GM23248 (cell line): ENCODE measurements at regions not wholly inside any gene's neighbourhood (a gene's known extent, or its start where the extent isn't known, plus 50 kb on each side); places are given as distances from the start of the nearest gene placed in this dataset.
"Not testable (repeated sequence)": the region's sequence is repeated elsewhere in the genome, so short reads cannot be mapped to it uniquely, and the experiment has no call there.

Experiments used
- DNase-seq: peaks from one replicate; pipeline ENCODE4 v3.0.0-alpha.2; 2015
- H2AFZ ChIP-seq: fragments of 200-600 bp; sonication (generic); 2 replicates; pipeline ENCODE4 v1.6.1; 2016; ENCODE audit warnings: antibody characterized with exemption
- H3F3A ChIP-seq: fragments of 200-600 bp; sonication (generic); 2 replicates; pipeline ENCODE4 v1.6.1; 2016; ENCODE audit warnings: mild to moderate bottlenecking, antibody characterized with exemption, mixed run types; ENCODE audit not compliant: insufficient read depth
- H3K27ac ChIP-seq: fragments of 200-600 bp; sonication (generic); 2 replicates; pipeline ENCODE4 v1.5.1; 2016; ENCODE audit warnings: mild to moderate bottlenecking
- H3K27me3 ChIP-seq: fragments of 200-600 bp; sonication (generic); replicated peaks from 2 replicates; pipeline ENCODE4 v1.6.1; 2016; ENCODE audit warnings: mild to moderate bottlenecking; ENCODE audit not compliant: insufficient read depth
- H3K36me3 ChIP-seq: fragments of 200-600 bp; sonication (generic); 2 replicates; pipeline ENCODE4 v1.6.1; 2016; ENCODE audit warnings: low read depth, mild to moderate bottlenecking
- H3K4me1 ChIP-seq: fragments of 200-600 bp; sonication (generic); 2 replicates; pipeline ENCODE4 v1.6.1; 2016; ENCODE audit warnings: mild to moderate bottlenecking; ENCODE audit not compliant: insufficient read depth
- H3K4me2 ChIP-seq: fragments of 200-600 bp; sonication (generic); one replicate; pipeline ENCODE4 v1.6.1; 2016; ENCODE audit warnings: mild to moderate bottlenecking; ENCODE audit not compliant: unreplicated experiment
- H3K4me3 ChIP-seq: fragments of 200-600 bp; sonication (generic); 2 replicates; pipeline ENCODE4 v1.5.1; 2016; ENCODE audit warnings: mild to moderate bottlenecking
- H3K79me2 ChIP-seq: fragments of 200-600 bp; sonication (generic); 2 replicates; pipeline ENCODE4 v1.6.1; 2016; ENCODE audit warnings: mild to moderate bottlenecking; ENCODE audit not compliant: insufficient read depth
- H3K9ac ChIP-seq: fragments of 200-600 bp; sonication (generic); 2 replicates; pipeline ENCODE4 v1.6.1; 2016; ENCODE audit warnings: mild to moderate bottlenecking
- H3K9me2 ChIP-seq: fragments of 200-600 bp; sonication (generic); 2 replicates; pipeline ENCODE4 v1.6.1; 2016; ENCODE audit warnings: mixed run types, mild to moderate bottlenecking, moderate library complexity; ENCODE audit not compliant: insufficient read depth
- H3K9me3 ChIP-seq: fragments of 200-600 bp; sonication (generic); one replicate; pipeline ENCODE4 v1.6.1; 2017; ENCODE audit warnings: low read depth
- H4K20me1 ChIP-seq: fragments of 200-600 bp; sonication (generic); 2 replicates; pipeline ENCODE4 v1.6.0; 2016; ENCODE audit not compliant: insufficient read depth
- EZH2 ChIP-seq: fragments of 200-600 bp; sonication (generic); IDR thresholded peaks from 2 replicates; pipeline ENCODE4 v1.6.1; 2018; ENCODE audit warnings: antibody characterized with exemption, mild to moderate bottlenecking; ENCODE audit not compliant: insufficient read depth, poor library complexity, severe bottlenecking
- EZH2phosphoT487 ChIP-seq: fragments of 200-600 bp; sonication (generic); IDR thresholded peaks from 2 replicates; pipeline ENCODE4 v1.6.1; 2018; ENCODE audit warnings: antibody characterized with exemption, moderate library complexity, mild to moderate bottlenecking, low read depth; ENCODE audit not compliant: insufficient read depth
- WGBS, 2 experiments: methylation state at CpG; one replicate each; pipeline ENCODE4 v1.1.6; 2015 to 2017; ENCODE audit warnings: low lambda C conversion rate in 2 of 2, low coverage in 1 of 2; ENCODE audit errors: missing lambda C conversion rate in 2 of 2; 5-methylcytosine and 5-hydroxymethylcytosine counted together
- in situ Hi-C: fragments of 300-500 bp; cut with MboI; formaldehyde crosslinking; loops from 2 replicates; pipeline ENCODE4 v1.15.0; 2020

DNA sequence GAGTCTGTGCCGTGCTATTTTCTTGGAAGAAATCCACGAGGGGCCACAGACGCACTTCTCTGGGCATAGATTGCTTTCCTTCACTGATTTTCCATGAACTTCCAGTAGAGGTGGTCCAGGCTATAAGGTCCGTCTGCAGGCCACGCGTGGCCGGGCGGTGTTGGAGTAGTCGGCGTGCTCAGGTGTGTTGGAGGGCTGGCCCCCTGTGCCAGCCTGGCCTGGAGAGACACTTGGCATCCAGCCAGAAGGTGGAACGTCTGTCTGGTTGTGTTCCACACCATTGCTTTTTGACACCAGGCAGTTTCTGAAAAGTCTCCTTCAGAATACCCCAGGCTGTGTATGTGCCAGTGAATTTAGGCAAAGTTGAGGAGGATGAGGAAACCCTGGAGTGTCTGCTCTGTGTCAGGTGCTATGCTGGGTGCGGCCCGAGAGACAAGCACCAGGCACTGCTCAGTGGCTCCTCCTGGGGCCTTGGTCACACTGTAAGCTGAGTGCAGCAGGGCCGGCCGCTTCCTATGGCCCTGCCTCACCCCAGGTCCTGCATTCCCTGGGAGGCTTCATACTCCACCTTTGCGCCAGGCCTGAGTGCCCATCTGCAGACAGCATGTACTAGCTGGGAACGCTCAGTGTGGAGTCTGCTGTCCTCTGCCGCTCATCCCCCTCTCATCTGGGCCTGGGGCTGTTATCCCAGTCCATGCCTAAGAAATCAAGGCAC is 52.1 kb upstream of the TAMM41 start:
- no peaks in the 10 kb centered on the region; the same call in 1 of the 2 replicates for H3K9me2 ChIP-seq
- no peak overlapping the region for H2AFZ ChIP-seq
- in situ Hi-C loops = no loop called here
- H3K27me3 ChIP-seq = 0 out of 2 replicates have a peak, but pooled peaks cover 3% of the 10 kb centered on the region
- WGBS, 2 experiments = 55 to 64% methylated on average over 18 of the region's 18 CpGs
- no peak overlapping the region for H3K4me2 ChIP-seq
- H3K9me3 ChIP-seq = no peaks in the 10 kb centered on the region
- H3K4me3 ChIP-seq = no peak overlapping the region
- H3K36me3 ChIP-seq = no peaks in the 10 kb centered on the region
- H3K9ac ChIP-seq = no peak overlapping the region
- TF ChIP-seq EZH2 (no peak), EZH2phosphoT487 (no peak)
- no peaks in the 10 kb centered on the region for H3K79me2 ChIP-seq
- no peak overlapping the region for H3K27ac ChIP-seq
- DNase-seq = no peak
- no peaks in the 10 kb centered on the region for H4K20me1 ChIP-seq
- H3K4me1 ChIP-seq = no peaks in the 10 kb centered on the region
- no peaks in the 10 kb centered on the region for H3F3A ChIP-seq

DNA sequence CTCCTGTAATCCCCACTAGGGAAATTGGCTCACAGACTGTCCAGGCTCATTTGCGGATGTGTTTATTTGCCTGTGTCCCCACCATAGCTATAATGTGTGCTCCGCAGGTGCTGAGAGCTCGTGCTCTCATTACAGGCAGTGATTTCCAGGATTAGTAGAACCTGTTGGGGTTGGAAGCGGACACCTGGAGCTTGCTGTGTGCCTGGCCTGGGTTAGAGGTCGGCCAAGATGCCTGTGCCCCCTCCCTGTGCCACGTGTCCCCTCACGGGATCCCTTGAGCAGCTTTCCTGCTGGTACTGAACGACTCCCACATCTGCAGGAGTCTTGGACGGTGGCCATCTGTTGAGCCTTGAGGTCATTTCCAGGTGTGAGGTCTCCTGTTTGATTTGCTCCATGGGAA is 52.7 kb upstream of the TAMM41 start:
- in situ Hi-C loops, H3K4me3 ChIP-seq, H2AFZ ChIP-seq, H3K27me3 ChIP-seq, H3K79me2 ChIP-seq, H3K9me2 ChIP-seq, H3K4me2 ChIP-seq, H3F3A ChIP-seq, H3K36me3 ChIP-seq, H4K20me1 ChIP-seq, DNase-seq, H3K9me3 ChIP-seq, H3K4me1 ChIP-seq, H3K27ac ChIP-seq, H3K9ac ChIP-seq: not testable (repeated sequence)
- 25 to 31% methylated on average over 9 of the region's 9 CpGs for WGBS, 2 experiments

DNA sequence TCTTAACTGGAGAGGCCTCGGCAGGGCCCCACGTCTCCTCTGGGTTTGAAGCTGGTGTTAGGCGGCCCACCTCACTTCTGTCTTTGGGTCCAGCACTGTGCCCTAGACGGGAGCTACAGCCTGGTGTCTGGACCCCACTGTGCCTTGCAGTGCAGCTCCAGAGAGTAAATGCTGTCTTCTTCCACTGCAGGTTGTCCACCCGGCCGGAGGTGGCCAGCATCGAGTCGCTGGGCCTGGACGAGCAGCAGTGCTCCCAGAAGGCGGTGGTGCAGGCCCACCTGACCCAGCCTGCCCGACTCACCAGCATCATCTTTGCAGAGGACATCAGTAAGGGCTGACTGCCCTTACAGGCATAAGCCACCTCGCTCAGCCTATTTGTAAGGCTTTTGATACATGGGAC is 53.1 kb upstream of the TAMM41 start:
- Histone ChIP-seq H3K9me2 (no peaks in the 10 kb centered on the region), H3K27ac (no peak overlapping the region), H3F3A (no peaks in the 10 kb centered on the region), H3K4me3 (no peak overlapping the region), H3K9ac (no peak overlapping the region), H3K27me3 (0 out of 2 replicates have a peak, but pooled peaks cover 3% of the 10 kb centered on the region), H3K36me3 (no peaks in the 10 kb centered on the region), H3K4me2 (no peak overlapping the region), H3K9me3 (no peaks in the 10 kb centered on the region), H2AFZ (no peak overlapping the region), H4K20me1 (no peaks in the 10 kb centered on the region), H3K4me1 (no peaks in the 10 kb centered on the region), H3K79me2 (no peaks in the 10 kb centered on the region)
- WGBS, 2 experiments = 42 to 44% methylated on average over 11 to 12 of the region's 12 CpGs
- in situ Hi-C loops = no loop called here
- TF ChIP-seq EZH2 (no peak), EZH2phosphoT487 (no peak)
- DNase-seq = no peak

GRCh38 chr3:11900824-11901223 is 54.1 kb upstream of the TAMM41 start:
- Histone ChIP-seq H2AFZ (no peak overlapping the region), H3K36me3 (no peaks in the 10 kb centered on the region), H3K79me2 (no peaks in the 10 kb centered on the region), H3K4me1 (no peaks in the 10 kb centered on the region), H3K9me3 (no peaks in the 10 kb centered on the region), H3F3A (no peaks in the 10 kb centered on the region), H3K9me2 (no peaks in the 10 kb centered on the region), H3K9ac (no peak overlapping the region), H3K27me3 (0 out of 2 replicates have a peak, but pooled peaks cover 3% of the 10 kb centered on the region), H4K20me1 (no peaks in the 10 kb centered on the region), H3K4me2 (no peak overlapping the region), H3K27ac (no peak overlapping the region), H3K4me3 (no peak overlapping the region)
- DNase-seq = no peak
- TF ChIP-seq EZH2 (no peak), EZH2phosphoT487 (no peak)
- WGBS, 2 experiments = 15 to 23% methylated on average over 10 of the region's 10 CpGs
- in situ Hi-C loops = no loop called here
